Gastroesophageal sphincter (tissue), 4 donors: ENCODE measurements at regions not wholly inside any gene's neighbourhood (a gene's known extent, or its start where the extent isn't known, plus 50 kb on each side); places are given as distances from the start of the nearest gene placed in this dataset.

ENCODE experiments used
- ATAC-seq: fragments of 150-250 bp; one replicate; pipeline ENCODE4 v1.9.1; 2016; ENCODE audit warnings: mild to moderate bottlenecking, moderate library complexity
- H3K27ac ChIP-seq, 4 donors: fragments of 200-600 bp; sonication (generic) in 3 of 4; 1 replicate in 3 of 4; 2 replicates in 1 of 4; pipeline ENCODE4 v1.5.1; 2016 to 2019
- H3K27me3 ChIP-seq: fragments of 200-600 bp; sonication (generic); one replicate; pipeline ENCODE4 v1.5.1; 2019
- H3K36me3 ChIP-seq, 2 donors: fragments of 200-600 bp; sonication (generic); one replicate each; pipeline ENCODE4 v1.5.1; 2019; ENCODE audit warnings: control low read depth in 1 of 2
- H3K4me1 ChIP-seq, 3 donors: fragments of 200-600 bp; sonication (generic); 1 replicate in 2 of 3; 2 replicates in 1 of 3; pipeline ENCODE4 v1.5.1; 2016 to 2019; ENCODE audit warnings: control low read depth in 2 of 3
- H3K4me3 ChIP-seq, 2 donors: fragments of 200-600 bp; sonication (generic); one replicate each; pipeline ENCODE4 v1.5.1; 2019; ENCODE audit warnings: mild to moderate bottlenecking in 1 of 2, moderate library complexity in 1 of 2
- H3K9me3 ChIP-seq, 3 donors: fragments of 200-600 bp; sonication (generic); one replicate each; pipeline ENCODE4 v1.5.1; 2017 to 2019; ENCODE audit warnings: control low read depth in 2 of 3
- CTCF ChIP-seq, 4 experiments: fragments of 200-600 bp in 2 of 4; fragments of 450-650 bp in 2 of 4; sonication (generic) in 1 of 4; IDR thresholded peaks; one replicate each; pipeline ENCODE4 v1.5.1; 2017 to 2019; ENCODE audit warnings: antibody characterized with exemption in 4 of 4, mild to moderate bottlenecking in 2 of 4, moderate library complexity in 2 of 4
- EP300 ChIP-seq: sonication (generic); formaldehyde crosslinking; IDR thresholded peaks from one replicate; pipeline ENCODE4 v1.6.1; 2017; ENCODE audit warnings: antibody characterized with exemption, mild to moderate bottlenecking
- POLR2A ChIP-seq, 2 donors: fragments of 450-650 bp; IDR thresholded peaks; one replicate each; pipeline ENCODE4 v1.6.1; 2017; ENCODE audit warnings: antibody characterized with exemption in 2 of 2, mild to moderate bottlenecking in 2 of 2, moderate library complexity in 1 of 2
- POLR2AphosphoS5 ChIP-seq: sonication (generic); formaldehyde crosslinking; IDR thresholded peaks from one replicate; pipeline ENCODE4 v1.6.1; 2017; ENCODE audit warnings: antibody characterized with exemption
- WGBS, 2 donors: methylation state at CpG; one replicate each; pipeline ENCODE4 v1.1.5; 2018; ENCODE audit warnings: low coverage in 1 of 2; 5-methylcytosine and 5-hydroxymethylcytosine counted together

GRCh38 chr13:50733392-50733791 is 110.1 kb downstream of the DLEU7 start:
- no peak for ATAC-seq
- WGBS, 2 donors = 77 to 100% methylated on average over 2 of the region's 3 CpGs
- no peaks in the 10 kb centered on the region for H3K9me3 ChIP-seq

GRCh38 chr13:50735071-50735470 is 108.4 kb downstream of the DLEU7 start:
- Histone ChIP-seq H3K27ac (no peak overlapping the region), H3K36me3 (no peaks in the 10 kb centered on the region), H3K9me3 (no peaks in the 10 kb centered on the region), H3K4me1 (no peaks in the 10 kb centered on the region), H3K4me3 (no peak overlapping the region), H3K27me3 (no peaks in the 10 kb centered on the region)
- no peak for ATAC-seq
- TF ChIP-seq POLR2A (IDR thresholded peaks at IDR 0.05) (no peak), POLR2AphosphoS5 (no peak), EP300 (no peak), CTCF (IDR thresholded peaks at IDR 0.05) (no peak)

More at GRCh38 chr13:50733392-50733791, 110.1 kb downstream of the DLEU7 start:
- Histone ChIP-seq H3K36me3 (no peaks in the 10 kb centered on the region), H3K4me1 (no peaks in the 10 kb centered on the region), H3K4me3 (no peak overlapping the region), H3K27ac (no peak overlapping the region), H3K27me3 (no peaks in the 10 kb centered on the region)
- TF ChIP-seq POLR2A (IDR thresholded peaks at IDR 0.05) (no peak), EP300 (no peak), POLR2AphosphoS5 (no peak), CTCF (IDR thresholded peaks at IDR 0.05) (no peak)

GRCh38 chr13:50740052-50740741 is 103.3 kb downstream of the DLEU7 start:
- Histone ChIP-seq H3K27me3 (no peaks in the 10 kb centered on the region), H3K27ac (no peak overlapping the region), H3K36me3 (no peaks in the 10 kb centered on the region), H3K9me3 (peaks cover 0 to 10% (median 0%) of the 10 kb centered on the region in 3 donors), H3K4me1 (no peaks in the 10 kb centered on the region), H3K4me3 (no peak overlapping the region)
- TF ChIP-seq CTCF (IDR thresholded peaks at IDR 0.05) (no peak), POLR2A (IDR thresholded peaks at IDR 0.05) (no peak), POLR2AphosphoS5 (no peak), EP300 (no peak)
- no peak for ATAC-seq
- 71 to 80% methylated on average over 3 of the region's 3 CpGs for WGBS, 2 donors

- H3K27ac ChIP-seq = no peak overlapping the region
- 79 to 100% methylated on average over 1 to 2 of the region's 2 CpGs for WGBS, 2 donors
- H3K4me3 ChIP-seq = no peak overlapping the region
- no peak for TF ChIP-seq CTCF (IDR thresholded peaks at IDR 0.05)
- TF ChIP-seq POLR2AphosphoS5 = no peak
- no peak for TF ChIP-seq EP300
- no peak for TF ChIP-seq POLR2A (IDR thresholded peaks at IDR 0.05)
- no peaks in the 10 kb centered on the region for H3K36me3 ChIP-seq
- ATAC-seq = no peak
- H3K9me3 ChIP-seq = peaks cover 0 to 10% (median 0%) of the 10 kb centered on the region in 3 donors
- no peaks in the 10 kb centered on the region for H3K27me3 ChIP-seq
- no peaks in the 10 kb centered on the region for H3K4me1 ChIP-seq
These were observed 101.1 kb downstream of the DLEU7 start for GRCh38 chr13:50742353-50742752.

- Histone ChIP-seq H3K27ac (no peak overlapping the region), H3K9me3 (peaks cover 0 to 10% (median 0%) of the 10 kb centered on the region in 3 donors), H3K4me1 (no peaks in the 10 kb centered on the region), H3K27me3 (no peaks in the 10 kb centered on the region), H3K36me3 (no peaks in the 10 kb centered on the region), H3K4me3 (no peak overlapping the region)
- no peak for ATAC-seq
- no peak for TF ChIP-seq POLR2AphosphoS5
- TF ChIP-seq POLR2A (IDR thresholded peaks at IDR 0.05) = no peak
- TF ChIP-seq EP300 = no peak
These were observed 100.5 kb downstream of the DLEU7 start for GRCh38 chr13:50742968-50743367.
